WTC11 (cell line): ENCODE measurements at regions not wholly inside any gene's neighbourhood (a gene's known extent, or its start where the extent isn't known, plus 50 kb on each side); places are given as distances from the start of the nearest gene placed in this dataset.

ENCODE experiments used
- ATAC-seq: fragments of 200-7000 bp; cut with Tn5 transposase; 2 replicates; pipeline ENCODE4 v1.10.0; 2021; ENCODE audit warnings: mild to moderate bottlenecking, moderate library complexity
- CTCF ChIA-PET: fragments of 300-600 bp; sonication (Branson Sonifier 250); formaldehyde crosslinking; loops from one replicate; lab custom pipeline; 2021; ENCODE audit warnings: antibody characterized with exemption; lab: Charles Lee
- POLR2A ChIA-PET: fragments of 350-600 bp; sonication (Branson Sonifier 250); formaldehyde crosslinking; loops from one replicate; lab custom pipeline; 2021; ENCODE audit warnings: antibody characterized with exemption; lab: Charles Lee
- DNase-seq: peaks from one replicate; pipeline ENCODE4 v3.0.0; 2021; ENCODE audit warnings: low spot score
- H3K27ac Mint-ChIP-seq: 2 replicates; pipeline ENCODE4 v1.8.0; 2021; ENCODE audit warnings: mixed read lengths
- H3K27me3 Mint-ChIP-seq: 2 replicates; pipeline ENCODE4 v1.8.0; 2021; ENCODE audit warnings: low read depth, mild to moderate bottlenecking, moderate library complexity, mixed read lengths
- H3K36me3 Mint-ChIP-seq: 2 replicates; pipeline ENCODE4 v1.8.0; 2021; ENCODE audit warnings: mixed read lengths
- H3K4me1 Mint-ChIP-seq: 2 replicates; pipeline ENCODE4 v1.8.0; 2022; ENCODE audit warnings: mixed read lengths
- H3K4me3 Mint-ChIP-seq: 2 replicates; pipeline ENCODE4 v1.8.0; 2021; ENCODE audit warnings: mild to moderate bottlenecking, moderate library complexity, mixed read lengths
- H3K9me3 Mint-ChIP-seq: 2 replicates; pipeline ENCODE4 v1.8.0; 2021; ENCODE audit warnings: mixed read lengths
- CREM ChIP-seq: sonication (generic); formaldehyde crosslinking; IDR thresholded peaks from 2 replicates; pipeline ENCODE4 v1.8.1; 2022; ENCODE audit warnings: mild to moderate bottlenecking, missing genetic modification reagents, moderate library complexity
- EMX1 ChIP-seq: fragments of 250-450 bp; sonication (Bioruptor Pico); IDR thresholded peaks from 2 replicates; pipeline ENCODE4 v1.8.0; 2021; ENCODE audit warnings: mild to moderate bottlenecking
- FOXP1 ChIP-seq: sonication (generic); formaldehyde crosslinking; IDR thresholded peaks from 2 replicates; pipeline ENCODE4 v1.8.0; 2022; ENCODE audit warnings: missing genetic modification reagents, mild to moderate bottlenecking, moderate library complexity, borderline replicate concordance
- IRF2 ChIP-seq: sonication (generic); formaldehyde crosslinking; IDR thresholded peaks from 2 replicates; pipeline ENCODE4 v1.8.0; 2022; ENCODE audit warnings: low read depth, missing genetic modification reagents, borderline replicate concordance
- NR2C2 ChIP-seq: sonication (generic); formaldehyde crosslinking; IDR thresholded peaks from 2 replicates; pipeline ENCODE4 v1.8.0; 2022; ENCODE audit warnings: mild to moderate bottlenecking, missing genetic modification reagents
- RELA ChIP-seq: sonication (generic); formaldehyde crosslinking; IDR thresholded peaks from 2 replicates; pipeline ENCODE4 v1.8.1; 2022; ENCODE audit warnings: missing genetic modification reagents, mild to moderate bottlenecking, borderline replicate concordance
- ZBTB21 ChIP-seq: sonication (generic); formaldehyde crosslinking; IDR thresholded peaks from 2 replicates; pipeline ENCODE4 v1.8.1; 2023; ENCODE audit warnings: mild to moderate bottlenecking, missing genetic modification reagents, borderline replicate concordance
- ZMAT4 ChIP-seq: fragments of 250-450 bp; sonication (Bioruptor Pico); IDR thresholded peaks from 2 replicates; pipeline ENCODE4 v1.9.0; 2021; ENCODE audit warnings: mild to moderate bottlenecking
- ZNF281 ChIP-seq: sonication (generic); formaldehyde crosslinking; IDR thresholded peaks from 2 replicates; pipeline ENCODE4 v1.8.0; 2023; ENCODE audit warnings: mild to moderate bottlenecking, missing genetic modification reagents
- ZNF425 ChIP-seq: fragments of 250-450 bp; sonication (Bioruptor Pico); conservative IDR thresholded peaks from 2 replicates; pipeline ENCODE4 v1.9.0; 2021; ENCODE audit warnings: mild to moderate bottlenecking
- ZSCAN18 ChIP-seq: fragments of 250-450 bp; sonication (Bioruptor Pico); IDR thresholded peaks from 2 replicates; pipeline ENCODE4 v2.1.2; 2022; ENCODE audit warnings: mild to moderate bottlenecking, moderate library complexity
- TF ChIP-seq, protein P1 (sequence below): sonication (generic); formaldehyde crosslinking; IDR thresholded peaks from 2 replicates; pipeline ENCODE4 v1.8.1; 2022; ENCODE audit warnings: mild to moderate bottlenecking, moderate library complexity, missing genetic modification reagents
- TF ChIP-seq, protein P2 (sequence below): fragments of 250-450 bp; sonication (Bioruptor Pico); IDR thresholded peaks from 2 replicates; pipeline ENCODE4 v1.9.0; 2021; ENCODE audit warnings: mild to moderate bottlenecking
- TF ChIP-seq, protein P3 (sequence below): sonication (generic); formaldehyde crosslinking; IDR thresholded peaks from 2 replicates; pipeline ENCODE4 v1.8.0; 2022; ENCODE audit warnings: mild to moderate bottlenecking, missing genetic modification reagents
- TF ChIP-seq, protein P4 (sequence below): sonication (generic); formaldehyde crosslinking; IDR thresholded peaks from 2 replicates; pipeline ENCODE4 v1.8.1; 2023; ENCODE audit warnings: mild to moderate bottlenecking, missing genetic modification reagents, borderline replicate concordance

- TF ChIP-seq NR2C2 (CRISPR knock-in tag) = no peak
- TF ChIP-seq, all 79 proteins: peak for 0
These were observed 95.4 kb downstream of the RHOB start (continued) for GRCh38 chr2:20542269-20542668.

DNA sequence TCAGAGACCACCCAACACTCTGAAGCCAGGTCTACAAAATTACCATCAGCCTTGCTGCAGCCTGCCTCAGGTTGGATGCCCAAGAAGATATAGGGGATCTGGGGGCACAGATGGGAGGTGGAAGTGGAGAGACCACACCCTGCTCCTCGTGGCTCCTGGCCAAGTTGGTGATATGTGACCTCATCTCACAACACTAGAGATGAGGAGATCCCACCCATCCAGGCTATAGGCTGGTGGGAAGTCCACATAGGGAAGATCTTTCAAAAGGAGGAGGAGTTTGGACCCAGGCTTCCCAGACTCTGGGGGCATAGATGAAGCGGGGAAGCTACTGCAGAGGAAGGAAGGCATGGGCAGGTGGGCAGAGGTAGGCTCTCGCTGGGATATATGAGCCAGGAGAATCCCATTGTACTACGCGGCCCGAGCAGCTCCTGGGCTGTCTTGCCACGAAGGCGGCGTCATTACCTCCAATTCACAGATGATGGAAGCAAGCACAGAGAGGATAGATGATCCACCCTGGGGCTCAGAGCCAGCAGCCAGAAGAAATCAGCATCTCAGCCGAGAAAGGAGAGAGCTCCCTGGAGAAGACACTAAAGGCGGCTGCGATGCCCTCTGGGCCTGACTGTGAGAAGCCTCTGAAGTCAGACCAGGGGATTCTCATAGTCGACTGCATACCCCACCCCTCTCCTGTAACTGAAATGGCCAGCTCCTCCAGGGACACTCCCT is 96.0 kb downstream of the RHOB start:
- H3K27ac Mint-ChIP-seq = no peak overlapping the region
- CTCF ChIA-PET = interaction anchor here (0.8 to 2.3 kb wide), 4 partner anchors 19 to 131 kb away, joined by 3 to 7 read pairs (median 6); no protein-coding TSS in a partner anchor
- ATAC-seq (no peak), DNase-seq (no peak)
- TF ChIP-seq, protein P1, sequence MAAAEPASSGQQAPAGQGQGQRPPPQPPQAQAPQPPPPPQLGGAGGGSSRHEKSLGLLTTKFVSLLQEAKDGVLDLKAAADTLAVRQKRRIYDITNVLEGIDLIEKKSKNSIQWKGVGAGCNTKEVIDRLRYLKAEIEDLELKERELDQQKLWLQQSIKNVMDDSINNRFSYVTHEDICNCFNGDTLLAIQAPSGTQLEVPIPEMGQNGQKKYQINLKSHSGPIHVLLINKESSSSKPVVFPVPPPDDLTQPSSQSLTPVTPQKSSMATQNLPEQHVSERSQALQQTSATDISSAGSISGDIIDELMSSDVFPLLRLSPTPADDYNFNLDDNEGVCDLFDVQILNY (CRISPR knock-in tag) = no peak
- no peak for TF ChIP-seq NR2C2 (CRISPR knock-in tag)
- no peak for TF ChIP-seq ZNF281 (CRISPR knock-in tag)
- no peak for TF ChIP-seq IRF2
- TF ChIP-seq FOXP1 (CRISPR knock-in tag) = no peak
- TF ChIP-seq ZMAT4 (CRISPR knock-in tag) = no peak
- no peak for TF ChIP-seq ZNF425
- TF ChIP-seq ZSCAN18 = no peak
- TF ChIP-seq, protein P2, sequence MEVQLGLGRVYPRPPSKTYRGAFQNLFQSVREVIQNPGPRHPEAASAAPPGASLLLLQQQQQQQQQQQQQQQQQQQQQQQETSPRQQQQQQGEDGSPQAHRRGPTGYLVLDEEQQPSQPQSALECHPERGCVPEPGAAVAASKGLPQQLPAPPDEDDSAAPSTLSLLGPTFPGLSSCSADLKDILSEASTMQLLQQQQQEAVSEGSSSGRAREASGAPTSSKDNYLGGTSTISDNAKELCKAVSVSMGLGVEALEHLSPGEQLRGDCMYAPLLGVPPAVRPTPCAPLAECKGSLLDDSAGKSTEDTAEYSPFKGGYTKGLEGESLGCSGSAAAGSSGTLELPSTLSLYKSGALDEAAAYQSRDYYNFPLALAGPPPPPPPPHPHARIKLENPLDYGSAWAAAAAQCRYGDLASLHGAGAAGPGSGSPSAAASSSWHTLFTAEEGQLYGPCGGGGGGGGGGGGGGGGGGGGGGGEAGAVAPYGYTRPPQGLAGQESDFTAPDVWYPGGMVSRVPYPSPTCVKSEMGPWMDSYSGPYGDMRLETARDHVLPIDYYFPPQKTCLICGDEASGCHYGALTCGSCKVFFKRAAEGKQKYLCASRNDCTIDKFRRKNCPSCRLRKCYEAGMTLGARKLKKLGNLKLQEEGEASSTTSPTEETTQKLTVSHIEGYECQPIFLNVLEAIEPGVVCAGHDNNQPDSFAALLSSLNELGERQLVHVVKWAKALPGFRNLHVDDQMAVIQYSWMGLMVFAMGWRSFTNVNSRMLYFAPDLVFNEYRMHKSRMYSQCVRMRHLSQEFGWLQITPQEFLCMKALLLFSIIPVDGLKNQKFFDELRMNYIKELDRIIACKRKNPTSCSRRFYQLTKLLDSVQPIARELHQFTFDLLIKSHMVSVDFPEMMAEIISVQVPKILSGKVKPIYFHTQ (CRISPR knock-in tag) = no peak
- TF ChIP-seq ZBTB21 (CRISPR knock-in tag) = no peak
- TF ChIP-seq, protein P3, sequence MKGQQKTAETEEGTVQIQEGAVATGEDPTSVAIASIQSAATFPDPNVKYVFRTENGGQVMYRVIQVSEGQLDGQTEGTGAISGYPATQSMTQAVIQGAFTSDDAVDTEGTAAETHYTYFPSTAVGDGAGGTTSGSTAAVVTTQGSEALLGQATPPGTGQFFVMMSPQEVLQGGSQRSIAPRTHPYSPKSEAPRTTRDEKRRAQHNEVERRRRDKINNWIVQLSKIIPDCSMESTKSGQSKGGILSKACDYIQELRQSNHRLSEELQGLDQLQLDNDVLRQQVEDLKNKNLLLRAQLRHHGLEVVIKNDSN (CRISPR knock-in tag) = no peak
- no peak for TF ChIP-seq RELA (CRISPR knock-in tag)
- no peak for TF ChIP-seq EMX1 (CRISPR knock-in tag)
- TF ChIP-seq CREM (CRISPR knock-in tag) = no peak
- TF ChIP-seq, protein P4, sequence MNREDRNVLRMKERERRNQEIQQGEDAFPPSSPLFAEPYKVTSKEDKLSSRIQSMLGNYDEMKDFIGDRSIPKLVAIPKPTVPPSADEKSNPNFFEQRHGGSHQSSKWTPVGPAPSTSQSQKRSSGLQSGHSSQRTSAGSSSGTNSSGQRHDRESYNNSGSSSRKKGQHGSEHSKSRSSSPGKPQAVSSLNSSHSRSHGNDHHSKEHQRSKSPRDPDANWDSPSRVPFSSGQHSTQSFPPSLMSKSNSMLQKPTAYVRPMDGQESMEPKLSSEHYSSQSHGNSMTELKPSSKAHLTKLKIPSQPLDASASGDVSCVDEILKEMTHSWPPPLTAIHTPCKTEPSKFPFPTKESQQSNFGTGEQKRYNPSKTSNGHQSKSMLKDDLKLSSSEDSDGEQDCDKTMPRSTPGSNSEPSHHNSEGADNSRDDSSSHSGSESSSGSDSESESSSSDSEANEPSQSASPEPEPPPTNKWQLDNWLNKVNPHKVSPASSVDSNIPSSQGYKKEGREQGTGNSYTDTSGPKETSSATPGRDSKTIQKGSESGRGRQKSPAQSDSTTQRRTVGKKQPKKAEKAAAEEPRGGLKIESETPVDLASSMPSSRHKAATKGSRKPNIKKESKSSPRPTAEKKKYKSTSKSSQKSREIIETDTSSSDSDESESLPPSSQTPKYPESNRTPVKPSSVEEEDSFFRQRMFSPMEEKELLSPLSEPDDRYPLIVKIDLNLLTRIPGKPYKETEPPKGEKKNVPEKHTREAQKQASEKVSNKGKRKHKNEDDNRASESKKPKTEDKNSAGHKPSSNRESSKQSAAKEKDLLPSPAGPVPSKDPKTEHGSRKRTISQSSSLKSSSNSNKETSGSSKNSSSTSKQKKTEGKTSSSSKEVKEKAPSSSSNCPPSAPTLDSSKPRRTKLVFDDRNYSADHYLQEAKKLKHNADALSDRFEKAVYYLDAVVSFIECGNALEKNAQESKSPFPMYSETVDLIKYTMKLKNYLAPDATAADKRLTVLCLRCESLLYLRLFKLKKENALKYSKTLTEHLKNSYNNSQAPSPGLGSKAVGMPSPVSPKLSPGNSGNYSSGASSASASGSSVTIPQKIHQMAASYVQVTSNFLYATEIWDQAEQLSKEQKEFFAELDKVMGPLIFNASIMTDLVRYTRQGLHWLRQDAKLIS = no peak
- peaks cover 15% of the 10 kb centered on the region for H3K4me1 Mint-ChIP-seq
- H3K36me3 Mint-ChIP-seq = peaks cover 18% of the 10 kb centered on the region
- H3K4me3 Mint-ChIP-seq = no peak overlapping the region
- POLR2A ChIA-PET = interaction anchor here (0.6 to 2.0 kb wide), 3 partner anchors 96 to 97 kb away, joined by 3 to 6 read pairs (median 3); partner anchors contain the start of gene RHOB
- peaks cover 23% of the 10 kb centered on the region for H3K9me3 Mint-ChIP-seq
- H3K27me3 Mint-ChIP-seq = 0 out of 2 replicates have a peak, but pooled peaks cover 2% of the 10 kb centered on the region
